Nephron (organoid): ENCODE measurements at regions not wholly inside any gene's neighbourhood (a gene's known extent, or its start where the extent isn't known, plus 50 kb on each side); places are given as distances from the start of the nearest gene placed in this dataset.

Experiments used
- H3K27ac Mint-ChIP-seq, 3 experiments: 2 replicates each; pipeline ENCODE4 v1.8.0; 2020; ENCODE audit warnings: mixed read lengths in 3 of 3, mild to moderate bottlenecking in 2 of 3, moderate library complexity in 1 of 3
- H3K27me3 Mint-ChIP-seq: 2 replicates; pipeline ENCODE4 v1.8.0; 2021; ENCODE audit warnings: low read depth, mild to moderate bottlenecking, moderate library complexity, mixed read lengths
- H3K36me3 Mint-ChIP-seq: 2 replicates; pipeline ENCODE4 v1.8.0; 2020; ENCODE audit warnings: low read depth, mixed read lengths
- H3K4me1 Mint-ChIP-seq: 2 replicates; pipeline ENCODE4 v1.8.0; 2020; ENCODE audit warnings: mixed read lengths
- H3K4me3 Mint-ChIP-seq, 3 experiments: 2 replicates each; pipeline ENCODE4 v1.8.0; 2020; ENCODE audit warnings: mild to moderate bottlenecking in 3 of 3, mixed read lengths in 3 of 3, moderate library complexity in 2 of 3
- H3K9me3 Mint-ChIP-seq: 2 replicates; pipeline ENCODE4 v1.8.0; 2020; ENCODE audit warnings: mixed read lengths
- CTCF ChIP-seq, 3 experiments: fragments of 200-600 bp; sonication (generic); IDR thresholded peaks; one replicate each; pipeline ENCODE4 v1.5.0; 2021; ENCODE audit warnings: antibody characterized with exemption in 3 of 3; ENCODE audit not compliant: unreplicated experiment in 3 of 3

- no peaks in the 10 kb centered on the region for H3K36me3 Mint-ChIP-seq
- H3K9me3 Mint-ChIP-seq, result no peaks in the 10 kb centered on the region
- no peaks in the 10 kb centered on the region for H3K4me1 Mint-ChIP-seq
- H3K4me3 Mint-ChIP-seq, result no peak overlapping the region
- no peak for TF ChIP-seq CTCF (IDR thresholded peaks at IDR 0.05; ENCODE audit: unreplicated experiment in 3 of 3)
- no peak overlapping the region for H3K27ac Mint-ChIP-seq
- H3K27me3 Mint-ChIP-seq, result no peaks in the 10 kb centered on the region
Observed at GRCh38 chr13:56189439-56189838, 951.3 kb upstream of the PRR20A start.

GRCh38 chr13:56189978-56190377 is 950.7 kb upstream of the PRR20A start:
- no peaks in the 10 kb centered on the region for H3K4me1 Mint-ChIP-seq
- no peak overlapping the region for H3K4me3 Mint-ChIP-seq
- no peaks in the 10 kb centered on the region for H3K36me3 Mint-ChIP-seq
- H3K27ac Mint-ChIP-seq, result no peak overlapping the region
- no peak for TF ChIP-seq CTCF (IDR thresholded peaks at IDR 0.05; ENCODE audit: unreplicated experiment in 3 of 3)
- H3K9me3 Mint-ChIP-seq, result no peaks in the 10 kb centered on the region
- no peaks in the 10 kb centered on the region for H3K27me3 Mint-ChIP-seq

- H3K9me3 Mint-ChIP-seq, result no peaks in the 10 kb centered on the region
- H3K27ac Mint-ChIP-seq, result no peak overlapping the region
- no peaks in the 10 kb centered on the region for H3K27me3 Mint-ChIP-seq
- no peak overlapping the region for H3K4me3 Mint-ChIP-seq
- H3K36me3 Mint-ChIP-seq, result no peaks in the 10 kb centered on the region
- no peak for TF ChIP-seq CTCF (IDR thresholded peaks at IDR 0.05; ENCODE audit: unreplicated experiment in 3 of 3)
- no peaks in the 10 kb centered on the region for H3K4me1 Mint-ChIP-seq
Observed at GRCh38 chr13:56198350-56198749, 942.4 kb upstream of the PRR20A start.

GRCh38 chr13:56201834-56202233 is 938.9 kb upstream of the PRR20A start:
- TF ChIP-seq CTCF (IDR thresholded peaks at IDR 0.05; ENCODE audit: unreplicated experiment in 3 of 3), result no peak
- H3K9me3 Mint-ChIP-seq, result no peaks in the 10 kb centered on the region
- no peak overlapping the region for H3K27ac Mint-ChIP-seq
- H3K4me1 Mint-ChIP-seq, result no peaks in the 10 kb centered on the region
- H3K4me3 Mint-ChIP-seq, result no peak overlapping the region
- no peaks in the 10 kb centered on the region for H3K27me3 Mint-ChIP-seq
- no peaks in the 10 kb centered on the region for H3K36me3 Mint-ChIP-seq

GRCh38 chr13:56216221-56216620 is 924.5 kb upstream of the PRR20A start:
- Mint-ChIP-seq H3K27ac (no peak overlapping the region), H3K9me3 (no peaks in the 10 kb centered on the region), H3K27me3 (no peaks in the 10 kb centered on the region), H3K4me3 (no peak overlapping the region), H3K36me3 (no peaks in the 10 kb centered on the region), H3K4me1 (no peaks in the 10 kb centered on the region)
- TF ChIP-seq CTCF (IDR thresholded peaks at IDR 0.05; ENCODE audit: unreplicated experiment in 3 of 3), result no peak

- TF ChIP-seq CTCF (IDR thresholded peaks at IDR 0.05; ENCODE audit: unreplicated experiment in 3 of 3), result no peak
- Mint-ChIP-seq H3K9me3 (peaks cover 4% of the 10 kb centered on the region), H3K27ac (no peak overlapping the region), H3K27me3 (no peaks in the 10 kb centered on the region), H3K4me3 (no peak overlapping the region), H3K36me3 (no peaks in the 10 kb centered on the region), H3K4me1 (no peaks in the 10 kb centered on the region)
Observed at GRCh38 chr13:56247692-56248091, 893.0 kb upstream of the PRR20A start.
